Fibroblast of pulmonary artery (primary cell): ENCODE measurements at regions not wholly inside any gene's neighbourhood (a gene's known extent, or its start where the extent isn't known, plus 50 kb on each side); places are given as distances from the start of the nearest gene placed in this dataset.

Experiments used
- DNase-seq: peaks from one replicate; pipeline ENCODE4 v3.0.0-alpha.2; 2010; ENCODE audit warnings: low read depth
- H3K4me3 ChIP-seq: replicated peaks from 2 replicates; pipeline ENCODE4 v1.5.1; 2011; ENCODE audit warnings: low read depth, mild to moderate bottlenecking, control low read depth, low read length, moderate library complexity
- TF ChIP-seq, protein P1 (sequence below): IDR thresholded peaks from 2 replicates; pipeline ENCODE4 v1.5.1; 2011; ENCODE audit warnings: mild to moderate bottlenecking, control low read depth, low read length, inconsistent platforms; ENCODE audit errors: missing control alignments

DNA sequence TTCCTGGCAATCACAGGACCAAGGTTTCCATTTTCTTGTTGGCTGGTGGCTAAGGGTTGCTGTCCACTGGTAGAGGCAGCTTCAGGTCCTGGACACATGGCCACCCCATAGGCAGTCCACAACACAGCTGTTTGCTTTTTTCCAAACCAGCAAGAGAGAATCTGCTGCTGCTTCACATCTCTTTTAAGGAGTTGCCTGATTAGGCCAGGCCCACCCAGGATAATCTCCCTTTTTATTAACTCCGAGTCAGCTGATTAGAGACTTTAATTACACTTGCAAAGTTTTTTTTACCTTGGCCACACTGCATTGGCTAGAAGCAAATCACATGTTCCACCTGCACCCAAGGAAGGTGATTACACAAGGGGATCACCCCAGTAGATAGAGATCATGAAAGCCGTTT is 106.6 kb upstream of the IRX6 start:
- no peak overlapping the region for H3K4me3 ChIP-seq
- TF ChIP-seq, protein P1, sequence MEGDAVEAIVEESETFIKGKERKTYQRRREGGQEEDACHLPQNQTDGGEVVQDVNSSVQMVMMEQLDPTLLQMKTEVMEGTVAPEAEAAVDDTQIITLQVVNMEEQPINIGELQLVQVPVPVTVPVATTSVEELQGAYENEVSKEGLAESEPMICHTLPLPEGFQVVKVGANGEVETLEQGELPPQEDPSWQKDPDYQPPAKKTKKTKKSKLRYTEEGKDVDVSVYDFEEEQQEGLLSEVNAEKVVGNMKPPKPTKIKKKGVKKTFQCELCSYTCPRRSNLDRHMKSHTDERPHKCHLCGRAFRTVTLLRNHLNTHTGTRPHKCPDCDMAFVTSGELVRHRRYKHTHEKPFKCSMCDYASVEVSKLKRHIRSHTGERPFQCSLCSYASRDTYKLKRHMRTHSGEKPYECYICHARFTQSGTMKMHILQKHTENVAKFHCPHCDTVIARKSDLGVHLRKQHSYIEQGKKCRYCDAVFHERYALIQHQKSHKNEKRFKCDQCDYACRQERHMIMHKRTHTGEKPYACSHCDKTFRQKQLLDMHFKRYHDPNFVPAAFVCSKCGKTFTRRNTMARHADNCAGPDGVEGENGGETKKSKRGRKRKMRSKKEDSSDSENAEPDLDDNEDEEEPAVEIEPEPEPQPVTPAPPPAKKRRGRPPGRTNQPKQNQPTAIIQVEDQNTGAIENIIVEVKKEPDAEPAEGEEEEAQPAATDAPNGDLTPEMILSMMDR = no peak
- DNase-seq = no peak

DNA sequence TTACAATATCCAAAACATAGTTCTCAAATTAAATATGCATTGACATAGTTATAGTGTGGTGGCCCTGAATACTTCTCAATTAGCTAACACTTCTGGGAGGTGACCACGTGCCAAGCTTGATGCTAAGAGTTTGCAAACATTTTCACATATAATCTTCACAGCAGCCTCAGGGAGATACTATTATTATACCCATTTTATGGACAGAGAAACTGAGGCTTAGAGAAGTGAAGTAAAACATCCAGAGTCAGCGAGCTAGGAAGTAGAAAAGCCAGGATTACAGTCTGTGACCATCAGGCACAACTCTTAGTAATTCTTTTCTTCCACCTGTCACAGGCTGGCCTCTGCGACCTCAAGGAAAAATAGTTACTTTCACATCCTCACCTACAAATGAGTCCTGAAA is 102.2 kb upstream of the IRX6 start:
- no peak for DNase-seq
- H3K4me3 ChIP-seq = no peak overlapping the region
- TF ChIP-seq, protein P1 = no peak

DNA sequence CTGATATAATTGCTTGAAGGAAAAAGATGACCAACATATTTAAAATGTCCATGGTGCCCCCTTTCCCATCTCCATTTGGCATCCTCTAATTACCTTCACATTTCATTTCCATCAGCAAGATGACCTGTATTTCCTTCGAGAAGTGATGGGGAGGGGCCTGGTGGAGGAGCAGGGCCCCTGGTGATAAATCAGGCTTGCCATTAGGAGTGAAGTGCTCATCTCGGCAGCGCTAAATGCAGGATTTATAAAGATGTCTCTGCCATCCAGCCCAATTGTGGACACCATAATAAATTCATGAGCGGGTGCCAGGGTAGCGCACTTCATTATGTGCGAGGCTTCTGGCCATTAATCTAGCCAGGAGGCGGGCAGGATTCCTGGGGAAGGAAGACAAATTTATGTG is 101.5 kb upstream of the IRX6 start:
- no peak for DNase-seq
- TF ChIP-seq, protein P1 = no peak
- no peak overlapping the region for H3K4me3 ChIP-seq

DNA sequence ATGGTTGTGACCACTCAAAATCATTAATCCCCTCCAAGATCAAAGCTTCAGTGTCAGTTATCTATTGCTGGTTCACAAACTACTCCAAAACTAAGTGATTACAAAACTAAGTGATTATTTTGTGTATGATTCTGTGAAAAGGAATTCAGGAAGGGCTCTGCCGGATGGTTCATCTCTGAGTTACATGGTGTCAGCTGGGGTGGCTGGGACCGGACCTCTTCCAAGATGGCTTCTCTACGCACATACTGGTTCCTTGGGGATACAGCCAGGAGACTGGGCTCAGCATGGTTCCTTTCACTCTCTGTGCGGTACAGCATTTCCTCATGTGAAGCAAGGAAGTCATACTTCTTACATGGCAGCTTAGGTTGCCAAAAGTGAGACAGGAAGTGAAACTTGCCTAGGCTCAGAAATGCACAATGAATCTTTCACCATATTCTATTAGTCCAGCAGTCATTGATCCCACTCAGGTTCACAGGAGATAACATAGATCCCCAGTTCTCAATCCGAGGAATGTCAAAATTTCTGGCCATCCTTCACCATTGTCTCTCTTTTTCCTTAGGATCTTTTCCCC is 97.9 kb upstream of the IRX6 start:
- TF ChIP-seq, protein P1 = no peak

DNA sequence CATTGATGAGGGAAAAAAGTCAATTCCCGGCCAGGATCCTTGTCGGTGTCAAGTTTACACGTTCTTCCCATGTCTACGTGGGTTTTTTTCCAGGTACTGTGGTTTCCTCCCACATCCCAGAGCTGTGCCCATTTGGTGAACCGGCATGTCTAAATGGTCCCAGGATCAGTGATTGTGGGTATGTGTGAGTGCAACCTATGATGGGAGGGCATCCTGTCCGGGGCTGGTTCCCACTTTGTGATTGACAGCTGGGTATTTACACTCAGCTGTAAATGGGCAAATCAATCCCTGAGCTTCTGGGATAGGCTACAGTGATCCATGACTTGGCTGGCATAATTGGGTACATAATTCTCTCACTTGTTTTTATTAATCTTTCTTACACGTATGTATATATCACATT is 91.2 kb upstream of the IRX6 start:
- H3K4me3 ChIP-seq = no peak overlapping the region
- DNase-seq = no peak
- TF ChIP-seq, protein P1 = no peak

More for the DNA sequence above, 97.9 kb upstream of the IRX6 start:
- H3K4me3 ChIP-seq = no peak overlapping the region
- no peak for DNase-seq

DNA sequence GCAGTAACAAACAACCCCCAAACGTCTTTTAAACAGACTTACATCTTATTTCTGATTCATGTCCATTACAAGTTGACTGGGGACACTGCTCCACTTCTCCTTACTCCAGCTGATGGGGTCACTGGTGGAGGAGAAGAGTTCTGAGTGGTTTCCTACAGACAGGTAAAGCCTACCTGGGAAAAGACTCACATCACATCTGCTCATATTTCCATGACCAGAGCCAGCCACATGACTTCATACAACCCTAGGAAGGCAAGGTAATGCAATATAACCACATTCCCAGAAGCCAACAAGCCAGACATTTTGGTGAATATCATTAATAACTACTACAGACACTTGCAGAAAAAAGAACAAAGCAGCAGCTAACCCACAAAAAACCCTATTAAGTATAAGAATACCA is 90.5 kb upstream of the IRX6 start:
- no peak for DNase-seq
- TF ChIP-seq, protein P1 = no peak
- H3K4me3 ChIP-seq = no peak overlapping the region

DNA sequence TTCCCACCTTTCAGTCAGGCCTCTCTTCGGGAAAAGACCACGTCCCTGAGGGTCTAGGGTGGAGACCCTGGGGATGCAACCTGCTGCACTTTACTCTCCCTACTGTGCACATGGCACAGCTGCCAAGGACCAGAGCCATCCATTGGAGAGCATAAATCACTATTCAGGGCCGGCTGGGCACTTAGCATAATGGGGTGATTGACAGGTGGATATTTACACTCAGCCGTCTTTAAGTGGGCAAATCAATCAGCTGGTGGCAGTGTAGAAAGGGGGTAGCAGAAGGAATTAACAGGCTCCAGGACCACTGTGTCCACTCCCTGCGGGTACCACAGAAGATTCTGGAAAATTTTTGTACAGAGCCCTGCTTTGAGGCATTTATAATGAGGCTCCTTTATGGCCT is 87.3 kb upstream of the IRX6 start:
- no peak for DNase-seq
- H3K4me3 ChIP-seq = no peak overlapping the region
- TF ChIP-seq, protein P1 = no peak
